A549 (cell line): ENCODE measurements at regions not wholly inside any gene's neighbourhood (a gene's known extent, or its start where the extent isn't known, plus 50 kb on each side); places are given as distances from the start of the nearest gene placed in this dataset.

Source experiments
- CHD4 ChIP-seq: fragments of 200-600 bp; sonication (generic); IDR thresholded peaks from 2 replicates; pipeline ENCODE4 v1.6.1; 2016; ENCODE audit warnings: antibody characterized with exemption, mild to moderate bottlenecking, borderline replicate concordance
- MAFK ChIP-seq: fragments of 450-650 bp; IDR thresholded peaks from 2 replicates; pipeline ENCODE4 v1.6.1; 2014; ENCODE audit not compliant: partially characterized antibody
- POLR2A ChIP-seq: IDR thresholded peaks from 2 replicates; pipeline ENCODE4 v1.6.1; 2012; ENCODE audit warnings: mild to moderate bottlenecking, low read length
- RFX5 ChIP-seq: fragments of 450-650 bp; IDR thresholded peaks from 2 replicates; pipeline ENCODE4 v1.7.1; 2014; ENCODE audit warnings: antibody characterized with exemption, mild to moderate bottlenecking, moderate library complexity
- ZFP36 ChIP-seq: fragments of 450-650 bp; IDR thresholded peaks from 2 replicates; pipeline ENCODE4 v1.6.1; 2014; ENCODE audit warnings: borderline replicate concordance; ENCODE audit not compliant: partially characterized antibody
- TF ChIP-seq, protein P1 (sequence below): fragments of >200 bp; sonication (Bioruptor Twin); formaldehyde crosslinking; IDR thresholded peaks from 3 replicates; pipeline ENCODE4 v1.5.1; 2016

DNA sequence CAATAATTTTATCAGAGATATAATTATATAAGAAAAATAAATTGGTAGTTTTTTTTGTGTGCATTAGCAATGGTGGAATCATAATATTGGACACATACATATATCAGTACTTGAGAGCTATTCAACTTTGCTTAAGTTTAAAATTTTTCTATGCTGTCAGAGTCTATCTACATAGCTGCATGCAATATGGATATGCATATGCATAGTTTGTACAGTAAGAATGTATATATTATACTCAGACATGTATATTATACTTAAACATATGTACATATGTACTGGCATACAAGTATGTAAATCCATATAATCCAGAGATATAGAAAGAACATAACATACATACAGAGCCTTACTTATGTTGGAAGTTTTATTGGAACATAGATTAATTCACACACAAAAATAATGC is 1043.2 kb downstream of the EFNB2 start:
- TF ChIP-seq, protein P1, sequence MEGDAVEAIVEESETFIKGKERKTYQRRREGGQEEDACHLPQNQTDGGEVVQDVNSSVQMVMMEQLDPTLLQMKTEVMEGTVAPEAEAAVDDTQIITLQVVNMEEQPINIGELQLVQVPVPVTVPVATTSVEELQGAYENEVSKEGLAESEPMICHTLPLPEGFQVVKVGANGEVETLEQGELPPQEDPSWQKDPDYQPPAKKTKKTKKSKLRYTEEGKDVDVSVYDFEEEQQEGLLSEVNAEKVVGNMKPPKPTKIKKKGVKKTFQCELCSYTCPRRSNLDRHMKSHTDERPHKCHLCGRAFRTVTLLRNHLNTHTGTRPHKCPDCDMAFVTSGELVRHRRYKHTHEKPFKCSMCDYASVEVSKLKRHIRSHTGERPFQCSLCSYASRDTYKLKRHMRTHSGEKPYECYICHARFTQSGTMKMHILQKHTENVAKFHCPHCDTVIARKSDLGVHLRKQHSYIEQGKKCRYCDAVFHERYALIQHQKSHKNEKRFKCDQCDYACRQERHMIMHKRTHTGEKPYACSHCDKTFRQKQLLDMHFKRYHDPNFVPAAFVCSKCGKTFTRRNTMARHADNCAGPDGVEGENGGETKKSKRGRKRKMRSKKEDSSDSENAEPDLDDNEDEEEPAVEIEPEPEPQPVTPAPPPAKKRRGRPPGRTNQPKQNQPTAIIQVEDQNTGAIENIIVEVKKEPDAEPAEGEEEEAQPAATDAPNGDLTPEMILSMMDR = no peak
- TF ChIP-seq MAFK (no peak), POLR2A (no peak), CHD4 (no peak), ZFP36 (no peak), RFX5 (no peak)
